Epithelial cell of proximal tubule (primary cell): ENCODE measurements at regions not wholly inside any gene's neighbourhood (a gene's known extent, or its start where the extent isn't known, plus 50 kb on each side); places are given as distances from the start of the nearest gene placed in this dataset.

Experiments
- DNase-seq: peaks from one replicate; pipeline ENCODE4 v3.0.0-alpha.2; 2011; ENCODE audit warnings: low read depth
- H3K4me3 ChIP-seq: 2 replicates; pipeline ENCODE4 v1.5.1; 2011; ENCODE audit warnings: low read depth, mild to moderate bottlenecking, low read length
- CTCF ChIP-seq: conservative IDR thresholded peaks from 2 replicates; pipeline ENCODE4 v1.5.1; 2012; ENCODE audit warnings: low read depth, mild to moderate bottlenecking, low read length

- no peak for DNase-seq
Observed at GRCh38 chr1:114037962-114038816, 58.9 kb downstream of the OLFML3 start.

More at GRCh38 chr1:114037962-114038816, 58.9 kb downstream of the OLFML3 start:
- no peak for TF ChIP-seq CTCF
- H3K4me3 ChIP-seq = no peak overlapping the region
